Gastroesophageal sphincter (tissue), 3 donors: ENCODE measurements at regions not wholly inside any gene's neighbourhood (a gene's known extent, or its start where the extent isn't known, plus 50 kb on each side); places are given as distances from the start of the nearest gene placed in this dataset.

Source experiments
- CTCF ChIP-seq, 4 experiments: fragments of 200-600 bp in 2 of 4; fragments of 450-650 bp in 2 of 4; sonication (generic) in 1 of 4; IDR thresholded peaks; one replicate each; pipeline ENCODE4 v1.5.1; 2017 to 2019; ENCODE audit warnings: antibody characterized with exemption in 4 of 4, mild to moderate bottlenecking in 2 of 4, moderate library complexity in 2 of 4
- EP300 ChIP-seq: sonication (generic); formaldehyde crosslinking; IDR thresholded peaks from one replicate; pipeline ENCODE4 v1.6.1; 2017; ENCODE audit warnings: antibody characterized with exemption, mild to moderate bottlenecking
- POLR2AphosphoS5 ChIP-seq: sonication (generic); formaldehyde crosslinking; IDR thresholded peaks from one replicate; pipeline ENCODE4 v1.6.1; 2017; ENCODE audit warnings: antibody characterized with exemption

DNA sequence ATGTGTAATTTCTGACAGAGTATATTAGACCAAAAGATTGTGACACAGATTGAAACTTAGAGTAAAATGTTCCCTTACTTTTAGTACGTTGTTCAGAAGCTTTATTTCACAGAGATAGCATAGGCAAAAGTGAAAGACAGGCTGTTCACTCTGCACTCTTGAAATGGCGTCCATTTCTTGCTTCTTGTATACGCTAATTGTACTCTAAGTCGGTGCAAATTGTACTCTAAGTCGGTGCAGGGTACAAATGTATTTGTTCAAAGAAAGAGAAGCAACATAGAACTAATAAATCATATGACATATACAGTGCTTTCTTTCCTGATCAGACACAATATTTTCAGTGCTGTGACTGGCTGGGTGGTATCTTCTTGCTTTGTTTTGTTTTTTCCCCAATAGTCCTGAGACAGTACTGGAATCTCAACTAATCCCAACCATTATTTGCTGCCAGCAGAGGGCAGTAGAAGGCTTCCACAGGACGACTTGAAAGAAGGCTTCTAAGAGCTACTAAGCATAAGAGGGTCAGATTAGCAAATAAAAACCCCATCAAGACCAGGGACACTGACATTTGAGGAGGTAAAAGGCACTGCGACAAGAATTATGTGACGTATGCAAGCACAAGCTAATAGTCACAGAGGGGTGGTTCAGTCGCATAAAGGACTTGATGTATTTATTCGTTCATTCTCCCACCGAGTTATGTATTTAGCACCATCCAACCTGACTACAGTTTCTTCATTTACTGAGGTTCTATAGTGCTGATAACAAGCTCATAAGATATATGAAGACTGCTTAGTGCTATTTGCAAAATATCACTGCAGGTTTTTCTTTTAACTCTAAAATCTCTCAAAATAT, 831.8 kb downstream of the TAF11L14 start:
- peak in 2 of 4 experiments; percentile 13 to 53 for TF ChIP-seq CTCF (IDR thresholded peaks at IDR 0.05)
- no peak for TF ChIP-seq POLR2AphosphoS5
- no peak for TF ChIP-seq EP300
